ENCODE measurements at regions not wholly inside any gene's neighbourhood (a gene's known extent, or its start where the extent isn't known, plus 50 kb on each side); places are given as distances from the start of the nearest gene placed in this dataset.

- ChIA-PET CTCF (interaction anchor here (0.6 to 1.3 kb wide), 3 partner anchors 13 to 325 kb away, joined by 3 to 4 read pairs (median 4); no protein-coding TSS in a partner anchor), POLR2A (ENCODE audit: low non-redundant PET) (no interaction called here)
- TF ChIP-seq CTCF (conservative IDR thresholded peaks at IDR 0.05; ENCODE audit: low read depth) = no peak
- H3K27ac ChIP-seq = no peak overlapping the region
- no peak for DNase-seq (ENCODE audit: low spot score)
Observed at GRCh38 chr2:198639580-198639979, 818.2 kb downstream of the SATB2 start.

- H3K27ac ChIP-seq = no peak overlapping the region
- CTCF ChIA-PET = interaction anchor here (0.7 kb wide), 1 partner anchor 537 kb away, joined by 3 read pairs; no protein-coding TSS in a partner anchor
- no peak for DNase-seq (ENCODE audit: low spot score)
- POLR2A ChIA-PET (ENCODE audit: low non-redundant PET) = no interaction called here
- no peak for TF ChIP-seq CTCF (conservative IDR thresholded peaks at IDR 0.05; ENCODE audit: low read depth)
Observed at GRCh38 chr2:198638577-198638976, 819.2 kb downstream of the SATB2 start.

GRCh38 chr2:198630384-198630783, 826.0 kb downstream of the PLCL1 start:
- peak; percentile 12 for DNase-seq (ENCODE audit: low spot score)
- POLR2A ChIA-PET (ENCODE audit: low non-redundant PET) = no interaction called here
- CTCF ChIA-PET = interaction anchor here (0.5 kb wide), 1 partner anchor 15 kb away, joined by 3 read pairs; no protein-coding TSS in a partner anchor

GRCh38 chr2:198628596-198628995, 824.2 kb downstream of the PLCL1 start:
- TF ChIP-seq CTCF (conservative IDR thresholded peaks at IDR 0.05; ENCODE audit: low read depth) = no peak
- POLR2A ChIA-PET (ENCODE audit: low non-redundant PET) = interaction anchor here (0.5 kb wide), 1 partner anchor 751 kb away, joined by 6 read pairs; no protein-coding TSS in a partner anchor
- DNase-seq (ENCODE audit: low spot score) = peak; percentile 39
- CTCF ChIA-PET = interaction anchor here (0.6 kb wide), 1 partner anchor 33 kb away, joined by 3 read pairs; no protein-coding TSS in a partner anchor
- no peak overlapping the region for H3K27ac ChIP-seq

More at GRCh38 chr2:198630384-198630783, 826.0 kb downstream of the PLCL1 start:
- H3K27ac ChIP-seq = no peak overlapping the region
- no peak for TF ChIP-seq CTCF (conservative IDR thresholded peaks at IDR 0.05; ENCODE audit: low read depth)

- TF ChIP-seq CTCF (conservative IDR thresholded peaks at IDR 0.05; ENCODE audit: low read depth) = no peak
- no peak overlapping the region for H3K27ac ChIP-seq
- CTCF ChIA-PET = no interaction called here
- no peak for DNase-seq (ENCODE audit: low spot score)
- POLR2A ChIA-PET (ENCODE audit: low non-redundant PET) = no interaction called here
Observed at GRCh38 chr2:198622986-198623730, 818.8 kb downstream of the PLCL1 start.

- CTCF ChIA-PET = interaction anchor here (0.7 to 0.8 kb wide), 2 partner anchors 14 to 23 kb away, joined by 3 read pairs; no protein-coding TSS in a partner anchor
- H3K27ac ChIP-seq = no peak overlapping the region
- POLR2A ChIA-PET (ENCODE audit: low non-redundant PET) = no interaction called here
- no peak for TF ChIP-seq CTCF (conservative IDR thresholded peaks at IDR 0.05; ENCODE audit: low read depth)
- DNase-seq (ENCODE audit: low spot score) = no peak
Observed at GRCh38 chr2:198615972-198616371, 811.6 kb downstream of the PLCL1 start.

All from RWPE1 (cell line).